ENCODE measurements at regions not wholly inside any gene's neighbourhood (a gene's known extent, or its start where the extent isn't known, plus 50 kb on each side); places are given as distances from the start of the nearest gene placed in this dataset.
"Not testable (repeated sequence)": the region's sequence is repeated elsewhere in the genome, so short reads cannot be mapped to it uniquely, and the experiment has no call there.

DNA sequence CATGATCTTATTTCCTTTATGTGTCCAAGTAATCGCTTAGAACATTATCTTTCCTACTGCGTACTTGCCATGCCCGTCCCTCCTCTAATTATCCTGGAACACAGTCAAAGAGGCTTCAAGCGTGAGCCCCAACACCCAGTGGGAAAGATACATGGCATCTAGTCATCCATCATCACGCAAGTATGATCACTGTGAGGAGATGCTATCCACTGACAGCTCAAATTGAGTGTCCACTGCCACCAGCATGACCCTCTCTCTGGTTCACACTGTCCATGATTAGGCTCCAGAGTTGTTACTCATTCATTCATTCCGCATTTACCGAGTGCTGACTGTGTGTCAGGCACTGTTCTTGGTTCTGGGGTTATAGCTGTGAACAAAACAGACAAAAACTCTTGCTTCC lies 124.6 kb downstream of the COPS8 start:
- 82% methylated on average over 7 of the region's 7 CpGs for WGBS (ENCODE audit: missing lambda C conversion rate)
- Histone ChIP-seq H3K4me2 (no peak overlapping the region), H3K4me1 (0 out of 3 replicates have a peak, but pooled peaks cover 9% of the 10 kb centered on the region), H3K27ac (no peak overlapping the region), H3K4me3 (no peak overlapping the region), H3K9me3 (no peaks in the 10 kb centered on the region)
- ATAC-seq (no peak), DNase-seq (ENCODE audit: low read depth in 1 of 2, low spot score in 1 of 2) (no peak), FAIRE-seq (no peak)
- ChIA-PET POLR2A (no interaction called here), CTCF (interaction anchor here (0.6 to 0.8 kb wide), 2 partner anchors 47 to 200 kb away, joined by 3 read pairs; no protein-coding TSS in a partner anchor)
- TF ChIP-seq RFX5 (IDR thresholded peaks at IDR 0.05) (no peak), FOXS1 (CRISPR knock-in tag; IDR thresholded peaks at IDR 0.05) (no peak), NFE2L2 (conservative IDR thresholded peaks at IDR 0.05; ENCODE audit: low read length) (no peak), SMC3 (IDR thresholded peaks at IDR 0.05) (no peak), CBX8 (IDR thresholded peaks at IDR 0.05) (no peak), ZFP36 (IDR thresholded peaks at IDR 0.05; ENCODE audit: borderline replicate concordance, partially characterized antibody) (no peak), ZSCAN20 (CRISPR knock-in tag; IDR thresholded peaks at IDR 0.05) (no peak), MAZ (IDR thresholded peaks at IDR 0.05; ENCODE audit: borderline replicate concordance, low read depth, low read length) (no peak), HOXB13 (CRISPR knock-in tag; IDR thresholded peaks at IDR 0.05; ENCODE audit: low read depth) (no peak)

GRCh38 chr2:237210763-237211162 lies 125.1 kb downstream of the COPS8 start:
- FAIRE-seq (no peak), ATAC-seq (no peak), DNase-seq (ENCODE audit: low read depth in 1 of 2, low spot score in 1 of 2) (no peak)
- Histone ChIP-seq H3K4me3 (no peak overlapping the region), H3K4me2 (no peak overlapping the region), H3K27ac (no peak overlapping the region), H3K4me1 (0 out of 3 replicates have a peak, but pooled peaks cover 9% of the 10 kb centered on the region), H3K9me3 (no peaks in the 10 kb centered on the region)
- TF ChIP-seq HOXA7 (CRISPR knock-in tag; IDR thresholded peaks at IDR 0.05): no peak
- TF ChIP-seq RCOR1 (IDR thresholded peaks at IDR 0.05; ENCODE audit: low read depth, low read length): no peak
- no peak for TF ChIP-seq KDM5A (IDR thresholded peaks at IDR 0.05)
- TF ChIP-seq EP300 (IDR thresholded peaks at IDR 0.05): no peak
- TF ChIP-seq, protein P1, sequence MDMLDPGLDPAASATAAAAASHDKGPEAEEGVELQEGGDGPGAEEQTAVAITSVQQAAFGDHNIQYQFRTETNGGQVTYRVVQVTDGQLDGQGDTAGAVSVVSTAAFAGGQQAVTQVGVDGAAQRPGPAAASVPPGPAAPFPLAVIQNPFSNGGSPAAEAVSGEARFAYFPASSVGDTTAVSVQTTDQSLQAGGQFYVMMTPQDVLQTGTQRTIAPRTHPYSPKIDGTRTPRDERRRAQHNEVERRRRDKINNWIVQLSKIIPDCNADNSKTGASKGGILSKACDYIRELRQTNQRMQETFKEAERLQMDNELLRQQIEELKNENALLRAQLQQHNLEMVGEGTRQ (IDR thresholded peaks at IDR 0.05): no peak
- TF ChIP-seq MAFK (IDR thresholded peaks at IDR 0.05; ENCODE audit: partially characterized antibody): no peak
- TF ChIP-seq, protein P2, sequence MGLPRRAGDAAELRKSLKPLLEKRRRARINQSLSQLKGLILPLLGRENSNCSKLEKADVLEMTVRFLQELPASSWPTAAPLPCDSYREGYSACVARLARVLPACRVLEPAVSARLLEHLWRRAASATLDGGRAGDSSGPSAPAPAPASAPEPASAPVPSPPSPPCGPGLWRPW (IDR thresholded peaks at IDR 0.05): no peak
- no peak for TF ChIP-seq JUNB (IDR thresholded peaks at IDR 0.05)
- TF ChIP-seq MYC (IDR thresholded peaks at IDR 0.05; ENCODE audit: borderline replicate concordance, low read length): no peak
- no peak for TF ChIP-seq KDM1A (IDR thresholded peaks at IDR 0.05; ENCODE audit: low read depth)
- TF ChIP-seq POLR2AphosphoS2 (conservative IDR thresholded peaks at IDR 0.05; ENCODE audit: low read length): no peak
- CTCF ChIA-PET: interaction anchor here (0.8 kb wide), 1 partner anchor 47 kb away, joined by 3 read pairs; no protein-coding TSS in a partner anchor
- WGBS (ENCODE audit: missing lambda C conversion rate): 57% methylated on average over 6 of the region's 6 CpGs
- POLR2A ChIA-PET: no interaction called here

- H3K4me2 ChIP-seq; FAIRE-seq; H3K4me3 ChIP-seq; DNase-seq (ENCODE audit: low read depth in 1 of 2, low spot score in 1 of 2); H3K4me1 ChIP-seq; H3K9me3 ChIP-seq; POLR2A ChIA-PET; CTCF ChIA-PET; H3K27ac ChIP-seq; ATAC-seq: not testable (repeated sequence)
- 66% methylated on average over 9 of the region's 9 CpGs for WGBS (ENCODE audit: missing lambda C conversion rate)
Measured at GRCh38 chr2:237212356-237213279, 126.9 kb downstream of the COPS8 start.

Data from A549 (cell line).